VCaP (cell line): ENCODE measurements at regions not wholly inside any gene's neighbourhood (a gene's known extent, or its start where the extent isn't known, plus 50 kb on each side); places are given as distances from the start of the nearest gene placed in this dataset.
"Not testable (repeated sequence)": the region's sequence is repeated elsewhere in the genome, so short reads cannot be mapped to it uniquely, and the experiment has no call there.

ENCODE experiments used
- H3K27ac ChIP-seq: fragments of 450-650 bp; 2 replicates; pipeline ENCODE4 v1.5.1; 2017
- TF ChIP-seq, protein P1 (sequence below): fragments of 450-650 bp; conservative IDR thresholded peaks from 2 replicates; pipeline ENCODE4 v1.5.1; 2017; ENCODE audit warnings: mild to moderate bottlenecking, moderate library complexity

DNA sequence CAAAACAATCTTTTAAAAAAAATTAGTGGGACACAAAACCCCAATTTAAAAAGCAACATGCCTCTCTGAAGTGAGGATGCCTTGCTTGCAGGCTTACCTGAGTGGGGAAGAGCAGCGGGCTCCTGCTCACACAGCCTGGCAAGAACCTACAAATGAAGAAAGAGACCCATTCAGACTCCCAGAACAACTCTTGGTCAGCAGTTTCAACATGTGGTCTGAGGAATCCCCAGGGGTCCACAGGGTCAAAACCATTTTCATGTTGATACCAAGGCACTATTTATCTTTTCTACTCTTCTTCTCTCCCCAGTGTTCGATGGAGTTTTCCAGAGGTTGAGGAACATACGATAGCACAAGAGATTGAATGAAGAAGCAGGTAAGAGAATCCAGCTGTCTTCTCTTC, 55.9 kb downstream of the SIPA1L2 start:
- TF ChIP-seq, protein P1, sequence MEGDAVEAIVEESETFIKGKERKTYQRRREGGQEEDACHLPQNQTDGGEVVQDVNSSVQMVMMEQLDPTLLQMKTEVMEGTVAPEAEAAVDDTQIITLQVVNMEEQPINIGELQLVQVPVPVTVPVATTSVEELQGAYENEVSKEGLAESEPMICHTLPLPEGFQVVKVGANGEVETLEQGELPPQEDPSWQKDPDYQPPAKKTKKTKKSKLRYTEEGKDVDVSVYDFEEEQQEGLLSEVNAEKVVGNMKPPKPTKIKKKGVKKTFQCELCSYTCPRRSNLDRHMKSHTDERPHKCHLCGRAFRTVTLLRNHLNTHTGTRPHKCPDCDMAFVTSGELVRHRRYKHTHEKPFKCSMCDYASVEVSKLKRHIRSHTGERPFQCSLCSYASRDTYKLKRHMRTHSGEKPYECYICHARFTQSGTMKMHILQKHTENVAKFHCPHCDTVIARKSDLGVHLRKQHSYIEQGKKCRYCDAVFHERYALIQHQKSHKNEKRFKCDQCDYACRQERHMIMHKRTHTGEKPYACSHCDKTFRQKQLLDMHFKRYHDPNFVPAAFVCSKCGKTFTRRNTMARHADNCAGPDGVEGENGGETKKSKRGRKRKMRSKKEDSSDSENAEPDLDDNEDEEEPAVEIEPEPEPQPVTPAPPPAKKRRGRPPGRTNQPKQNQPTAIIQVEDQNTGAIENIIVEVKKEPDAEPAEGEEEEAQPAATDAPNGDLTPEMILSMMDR = no peak
- no peak overlapping the region for H3K27ac ChIP-seq

DNA sequence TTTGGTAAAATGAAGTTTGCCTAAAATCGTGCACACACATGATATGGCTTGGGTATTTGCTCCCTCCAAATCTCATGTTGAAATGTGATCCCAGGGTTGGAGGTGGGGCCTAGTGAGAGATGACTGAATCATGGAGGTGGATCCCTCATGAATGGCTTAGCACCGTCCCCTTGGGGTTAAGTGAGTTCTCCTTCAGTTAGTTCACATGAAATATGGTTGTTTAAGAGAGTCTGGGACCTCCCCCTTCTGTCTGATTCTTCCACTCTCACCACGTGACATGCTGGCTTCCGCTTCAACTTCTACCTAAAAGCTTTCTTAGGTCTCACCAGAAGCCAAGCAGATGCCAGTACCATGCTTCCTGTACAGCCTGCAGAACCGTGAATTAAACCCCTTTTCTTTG, 58.4 kb downstream of the SIPA1L2 start:
- TF ChIP-seq, protein P1 = no peak
- H3K27ac ChIP-seq = no peak overlapping the region

DNA sequence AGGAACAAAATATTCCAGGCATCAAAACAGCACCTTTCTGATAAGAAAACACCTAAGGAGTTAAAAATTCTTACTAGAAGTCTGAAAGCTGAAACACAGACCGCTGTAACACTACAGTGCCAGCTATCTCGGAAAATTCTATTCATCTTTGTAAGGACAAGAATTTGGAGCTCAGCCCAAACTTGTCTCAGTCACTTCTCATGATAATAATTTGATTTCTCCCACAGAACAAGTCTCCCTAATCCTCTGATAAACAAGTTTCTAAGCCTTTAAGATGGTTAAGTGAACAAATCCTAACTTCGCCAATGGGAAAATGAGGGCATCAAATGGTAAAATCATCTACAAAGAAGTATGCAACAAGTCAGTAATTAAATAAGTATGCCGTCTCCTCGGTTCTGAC, 59.9 kb downstream of the SIPA1L2 start:
- H3K27ac ChIP-seq = no peak overlapping the region
- TF ChIP-seq, protein P1 = no peak

DNA sequence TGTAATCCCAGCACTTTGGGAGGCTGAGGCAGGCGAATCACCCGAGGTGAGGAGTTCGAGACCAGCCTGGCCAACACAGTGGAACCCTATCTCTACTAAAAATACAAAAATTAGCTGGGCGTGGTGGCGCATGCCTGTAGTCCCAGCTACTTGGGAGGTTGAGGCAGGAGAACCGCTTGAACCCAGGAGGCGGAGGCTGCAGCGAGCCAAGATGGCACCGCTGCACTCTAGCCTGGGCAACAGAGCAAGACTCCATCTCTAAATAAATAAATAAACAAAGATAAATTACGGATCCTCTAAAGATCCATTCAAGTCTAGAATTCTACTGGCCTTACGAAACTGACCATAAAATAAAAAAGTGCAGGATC, 60.4 kb downstream of the SIPA1L2 start:
- not testable (repeated sequence) for H3K27ac ChIP-seq

- no peak overlapping the region for H3K27ac ChIP-seq
- TF ChIP-seq, protein P1 = no peak
Measured at GRCh38 chr1:232568906-232569553, 60.9 kb downstream of the SIPA1L2 start.

- H3K27ac ChIP-seq = peak overlapping the region; percentile 49
Measured at GRCh38 chr1:232568331-232568852, 61.5 kb downstream of the SIPA1L2 start.

DNA sequence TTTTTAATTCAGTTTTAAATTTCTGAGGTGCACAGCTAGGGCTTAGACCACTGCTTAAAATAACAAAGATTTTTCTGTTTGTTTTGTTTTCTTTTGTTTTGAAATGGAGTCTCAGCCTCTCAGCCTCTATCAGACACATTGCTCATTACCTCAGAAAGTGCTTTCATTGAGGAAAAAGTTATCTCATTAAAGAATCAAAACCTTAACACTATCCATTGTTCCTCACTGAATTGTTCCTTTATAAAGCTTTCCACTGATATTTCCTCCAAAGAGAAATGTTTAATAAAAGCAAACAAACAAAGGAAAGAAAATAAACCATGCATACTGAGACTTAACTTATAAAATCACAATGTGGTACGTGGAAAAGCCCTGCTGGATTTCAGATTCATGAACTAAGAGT, 63.8 kb downstream of the SIPA1L2 start:
- TF ChIP-seq, protein P1 = no peak
- H3K27ac ChIP-seq = no peak overlapping the region

More at GRCh38 chr1:232568331-232568852, 61.5 kb downstream of the SIPA1L2 start:
- TF ChIP-seq, protein P1 = no peak

GRCh38 chr1:232562855-232563510, 67.0 kb downstream of the SIPA1L2 start:
- TF ChIP-seq, protein P1 = no peak
- no peak overlapping the region for H3K27ac ChIP-seq
